Natural killer cell (primary cell): ENCODE measurements at regions not wholly inside any gene's neighbourhood (a gene's known extent, or its start where the extent isn't known, plus 50 kb on each side); places are given as distances from the start of the nearest gene placed in this dataset.

Source experiments
- ATAC-seq, 3 donors: fragments of 150-1000 bp in 2 of 3; fragments of 200-7000 bp in 1 of 3; cut with Tn5 transposase; 1 replicate in 1 of 3; 2 replicates in 2 of 3; pipeline ENCODE4 v1.10.0; 2021; ENCODE audit warnings: mild to moderate bottlenecking in 2 of 3, moderate library complexity in 2 of 3
- DNase-seq, 2 donors: peaks; one replicate each; pipeline versions ENCODE4 v3.0.0 to v3.0.0-alpha.2; 2013 to 2021; ENCODE audit warnings: mixed read lengths in 1 of 2
- H3K27ac ChIP-seq: one replicate; pipeline ENCODE4 v1.5.1; 2013; ENCODE audit warnings: mild to moderate bottlenecking, low read length
- H3K27me3 ChIP-seq: one replicate; pipeline ENCODE4 v1.6.1; 2013; ENCODE audit warnings: low read length; ENCODE audit not compliant: control insufficient read depth, insufficient read depth
- H3K36me3 ChIP-seq: one replicate; pipeline ENCODE4 v1.6.1; 2013; ENCODE audit warnings: low read length; ENCODE audit not compliant: control insufficient read depth, insufficient read depth
- H3K4me1 ChIP-seq: one replicate; pipeline ENCODE4 v1.6.1; 2013; ENCODE audit warnings: low read length; ENCODE audit not compliant: control insufficient read depth, insufficient read depth
- H3K4me3 ChIP-seq: one replicate; pipeline ENCODE4 v1.5.1; 2013; ENCODE audit warnings: low read length
- H3K9me3 ChIP-seq: one replicate; pipeline ENCODE4 v1.6.1; 2013; ENCODE audit warnings: low read length; ENCODE audit not compliant: control insufficient read depth, insufficient read depth
- H3K27ac Mint-ChIP-seq, 2 donors: one replicate each; pipeline ENCODE4 v1.8.0; 2022; ENCODE audit warnings: mild to moderate bottlenecking in 2 of 2, mixed read lengths in 2 of 2, moderate library complexity in 1 of 2
- H3K27me3 Mint-ChIP-seq, 2 donors: one replicate each; pipeline ENCODE4 v1.8.0; 2022; ENCODE audit warnings: low read depth in 2 of 2, mixed read lengths in 2 of 2
- H3K36me3 Mint-ChIP-seq: one replicate; pipeline ENCODE4 v1.8.0; 2022; ENCODE audit warnings: mixed read lengths
- H3K4me1 Mint-ChIP-seq, 2 donors: one replicate each; pipeline ENCODE4 v1.8.0; 2022; ENCODE audit warnings: mixed read lengths in 2 of 2
- H3K4me3 Mint-ChIP-seq: one replicate; pipeline ENCODE4 v1.8.0; 2022; ENCODE audit warnings: mild to moderate bottlenecking, moderate library complexity, mixed read lengths
- H3K9me3 Mint-ChIP-seq, 2 donors: one replicate each; pipeline ENCODE4 v1.8.0; 2022; ENCODE audit warnings: mixed read lengths in 2 of 2
- WGBS: methylation state at CpG from one replicate; pipeline ENCODE4 v1.1.7; 2013; ENCODE audit warnings: missing lambda C conversion rate; ENCODE audit not compliant: insufficient coverage; 5-methylcytosine and 5-hydroxymethylcytosine counted together
- intact Hi-C: fragments of 100-400 bp; cut with micrococcal nuclease; formaldehyde crosslinking; loops from one replicate; pipeline ENCODE4 v1.14.2; 2022
- TF ChIP-seq, protein P1 (sequence below): fragments of 200-600 bp; IDR thresholded peaks from one replicate; pipeline ENCODE4 v1.8.0; 2022; ENCODE audit warnings: antibody characterized with exemption

DNA sequence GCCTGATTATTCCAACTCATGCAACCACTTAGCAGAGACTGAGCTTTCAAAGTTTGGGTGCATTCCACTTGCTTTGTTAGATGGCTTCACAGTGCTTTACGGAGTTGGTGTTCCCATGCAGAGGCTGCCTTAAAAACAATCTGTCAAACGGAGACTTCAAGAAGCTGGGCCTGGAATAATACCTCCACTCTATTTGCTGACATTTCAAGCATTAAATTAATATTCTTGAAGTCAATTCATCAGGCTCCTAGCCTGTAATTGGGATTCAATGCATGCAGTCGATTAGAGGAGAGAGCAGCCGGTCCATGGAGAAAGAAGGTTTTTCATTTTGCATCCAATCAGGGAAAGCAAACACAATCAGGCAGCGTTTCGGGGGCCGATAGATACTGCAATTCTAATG lies 314.7 kb upstream of the PRKX start:
- no peaks in the 10 kb centered on the region for H3K36me3 Mint-ChIP-seq
- no peak overlapping the region for H3K4me3 Mint-ChIP-seq
- no peak overlapping the region for H3K27ac ChIP-seq
- H3K36me3 ChIP-seq: no peaks in the 10 kb centered on the region
- H3K9me3 ChIP-seq: no peaks in the 10 kb centered on the region
- H3K27me3 ChIP-seq: no peaks in the 10 kb centered on the region
- intact Hi-C loops: no loop called here
- H3K4me1 Mint-ChIP-seq: no peaks in the 10 kb centered on the region
- no peaks in the 10 kb centered on the region for H3K4me1 ChIP-seq
- no peak overlapping the region for H3K27ac Mint-ChIP-seq
- no peak overlapping the region for H3K4me3 ChIP-seq
- 95% methylated on average over 6 of the region's 7 CpGs for WGBS
- H3K9me3 Mint-ChIP-seq: peaks cover 0 to 4% of the 10 kb centered on the region in 2 donors
- no peak for DNase-seq
- TF ChIP-seq, protein P1, sequence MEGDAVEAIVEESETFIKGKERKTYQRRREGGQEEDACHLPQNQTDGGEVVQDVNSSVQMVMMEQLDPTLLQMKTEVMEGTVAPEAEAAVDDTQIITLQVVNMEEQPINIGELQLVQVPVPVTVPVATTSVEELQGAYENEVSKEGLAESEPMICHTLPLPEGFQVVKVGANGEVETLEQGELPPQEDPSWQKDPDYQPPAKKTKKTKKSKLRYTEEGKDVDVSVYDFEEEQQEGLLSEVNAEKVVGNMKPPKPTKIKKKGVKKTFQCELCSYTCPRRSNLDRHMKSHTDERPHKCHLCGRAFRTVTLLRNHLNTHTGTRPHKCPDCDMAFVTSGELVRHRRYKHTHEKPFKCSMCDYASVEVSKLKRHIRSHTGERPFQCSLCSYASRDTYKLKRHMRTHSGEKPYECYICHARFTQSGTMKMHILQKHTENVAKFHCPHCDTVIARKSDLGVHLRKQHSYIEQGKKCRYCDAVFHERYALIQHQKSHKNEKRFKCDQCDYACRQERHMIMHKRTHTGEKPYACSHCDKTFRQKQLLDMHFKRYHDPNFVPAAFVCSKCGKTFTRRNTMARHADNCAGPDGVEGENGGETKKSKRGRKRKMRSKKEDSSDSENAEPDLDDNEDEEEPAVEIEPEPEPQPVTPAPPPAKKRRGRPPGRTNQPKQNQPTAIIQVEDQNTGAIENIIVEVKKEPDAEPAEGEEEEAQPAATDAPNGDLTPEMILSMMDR: no peak
- H3K27me3 Mint-ChIP-seq: peaks cover 0 to 4% of the 10 kb centered on the region in 2 donors
- ATAC-seq: no peak

DNA sequence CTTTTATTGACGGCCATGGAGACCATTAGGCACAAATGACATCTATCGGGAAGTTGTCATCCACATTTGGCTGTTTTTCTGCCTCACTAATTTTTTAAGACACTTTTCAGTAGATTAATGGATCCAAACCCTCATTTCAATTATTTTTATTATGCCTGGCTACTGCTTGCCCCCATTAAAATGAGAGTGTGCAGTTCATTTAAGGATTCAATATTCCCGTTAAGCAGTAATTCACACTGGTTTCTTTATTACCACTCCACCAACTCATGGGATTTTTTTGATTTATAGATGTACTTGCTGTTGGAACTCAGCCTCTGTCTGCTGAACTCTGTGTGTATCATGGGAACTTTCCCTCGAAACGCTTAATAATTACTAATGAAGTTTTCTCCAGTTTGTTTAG lies 291.8 kb upstream of the PRKX start:
- TF ChIP-seq, protein P1: no peak
- Histone ChIP-seq H3K27ac (no peak overlapping the region), H3K4me3 (no peak overlapping the region), H3K4me1 (no peaks in the 10 kb centered on the region), H3K9me3 (no peaks in the 10 kb centered on the region), H3K27me3 (no peaks in the 10 kb centered on the region), H3K36me3 (no peaks in the 10 kb centered on the region)
- no peaks in the 10 kb centered on the region for H3K27me3 Mint-ChIP-seq
- H3K27ac Mint-ChIP-seq: no peak overlapping the region
- 90% methylated on average over 4 of the region's 5 CpGs for WGBS
- no peak overlapping the region for H3K4me3 Mint-ChIP-seq
- no peaks in the 10 kb centered on the region for H3K36me3 Mint-ChIP-seq
- DNase-seq (no peak), ATAC-seq (no peak)
- H3K4me1 Mint-ChIP-seq: no peaks in the 10 kb centered on the region
- peaks cover 0 to 6% of the 10 kb centered on the region in 2 donors for H3K9me3 Mint-ChIP-seq
- intact Hi-C loops: no loop called here

DNA sequence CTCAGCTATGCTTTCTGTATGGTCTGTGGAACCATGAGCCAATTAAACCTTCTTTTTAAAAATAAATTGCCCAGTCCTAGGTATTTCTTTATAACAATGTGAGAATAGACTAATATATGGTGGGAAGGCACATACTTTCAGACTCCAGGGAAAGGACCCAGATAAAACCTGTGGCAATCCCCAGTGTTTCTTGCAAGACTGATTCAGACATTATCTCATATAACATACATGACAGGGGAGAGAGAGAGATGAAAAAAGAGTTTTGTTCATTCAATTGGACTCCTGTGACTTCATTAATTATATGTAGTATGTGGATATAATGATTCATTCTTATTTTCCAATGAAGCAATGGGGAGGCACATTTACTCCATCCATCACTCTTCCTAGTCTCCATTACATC lies 291.4 kb upstream of the PRKX start:
- no peaks in the 10 kb centered on the region for H3K27me3 Mint-ChIP-seq
- no peaks in the 10 kb centered on the region for H3K36me3 Mint-ChIP-seq

DNA sequence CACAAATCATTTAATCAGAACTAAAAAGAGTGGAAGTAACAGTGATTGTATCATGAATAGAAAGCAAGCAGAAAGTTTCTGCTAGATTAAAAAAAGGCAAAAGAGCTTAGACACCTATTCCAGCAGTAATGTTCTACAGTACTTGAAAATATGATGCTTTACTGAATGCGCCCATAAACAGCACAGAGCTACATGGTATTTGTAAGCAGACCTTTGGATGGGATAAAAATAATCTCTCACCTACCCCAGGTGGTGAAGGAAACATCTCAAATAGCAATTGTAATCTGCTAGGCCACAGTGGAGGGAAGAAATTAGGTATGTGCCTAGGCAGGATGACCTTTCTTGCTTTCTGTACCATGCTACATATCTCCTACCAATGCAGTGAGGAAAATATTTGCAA lies 280.9 kb upstream of the PRKX start:
- Histone ChIP-seq H3K4me3 (no peak overlapping the region), H3K9me3 (no peaks in the 10 kb centered on the region), H3K27ac (no peak overlapping the region), H3K4me1 (no peaks in the 10 kb centered on the region), H3K27me3 (no peaks in the 10 kb centered on the region), H3K36me3 (no peaks in the 10 kb centered on the region)
- Mint-ChIP-seq H3K27ac (no peak overlapping the region), H3K9me3 (peaks cover 5% of the 10 kb centered on the region in 2 donors), H3K4me1 (no peaks in the 10 kb centered on the region), H3K27me3 (no peaks in the 10 kb centered on the region), H3K36me3 (no peaks in the 10 kb centered on the region), H3K4me3 (no peak overlapping the region)
- DNase-seq: no peak
- no peak for ATAC-seq
- TF ChIP-seq, protein P1: no peak
- intact Hi-C loops: no loop called here
- WGBS: no CpG with 5 or more reads among the region's 1 CpG

More for the DNA sequence above, 291.4 kb upstream of the PRKX start:
- H3K36me3 ChIP-seq: no peaks in the 10 kb centered on the region
- Mint-ChIP-seq H3K4me1 (no peaks in the 10 kb centered on the region), H3K27ac (no peak overlapping the region), H3K4me3 (no peak overlapping the region), H3K9me3 (peaks cover 0 to 4% of the 10 kb centered on the region in 2 donors)
- no peak overlapping the region for H3K4me3 ChIP-seq
- DNase-seq (no peak), ATAC-seq (no peak)
- no peaks in the 10 kb centered on the region for H3K9me3 ChIP-seq
- TF ChIP-seq, protein P1: no peak
- intact Hi-C loops: no loop called here
- no peaks in the 10 kb centered on the region for H3K4me1 ChIP-seq
- H3K27me3 ChIP-seq: no peaks in the 10 kb centered on the region
- H3K27ac ChIP-seq: no peak overlapping the region
